Ammon's horn (tissue), 1 donor: ENCODE measurements at regions not wholly inside any gene's neighbourhood (a gene's known extent, or its start where the extent isn't known, plus 50 kb on each side); places are given as distances from the start of the nearest gene placed in this dataset.

Experiments used
- DNase-seq: peaks from one replicate; pipeline ENCODE4 v3.0.0-alpha.2; 2016; ENCODE audit warnings: low spot score

DNA sequence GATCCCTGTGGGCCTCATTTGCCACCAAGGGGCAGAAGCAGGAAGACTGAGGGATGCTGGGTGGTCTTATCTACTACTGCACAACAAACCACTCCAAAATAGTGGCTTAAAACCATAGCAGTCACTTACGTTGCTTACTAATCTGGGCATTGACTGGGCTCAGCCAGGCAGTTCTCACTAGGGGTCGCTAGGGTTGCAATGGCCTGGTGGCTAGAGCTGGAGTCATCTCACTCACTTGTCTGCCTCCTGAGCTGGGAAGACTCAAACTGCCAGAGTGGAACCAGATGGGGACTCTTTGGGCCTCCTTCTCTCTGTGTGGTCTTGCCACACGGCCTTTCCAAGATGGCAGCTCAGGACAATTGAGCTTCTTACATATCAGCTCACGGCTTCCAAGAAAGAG lies 216.3 kb upstream of the BCOR start:
- peak; percentile 9 for DNase-seq

GRCh38 chrX:40313269-40313668 lies 215.5 kb upstream of the BCOR start:
- no peak for DNase-seq

- DNase-seq = no peak
Measured at GRCh38 chrX:40310447-40310846, 212.7 kb upstream of the BCOR start.

DNA sequence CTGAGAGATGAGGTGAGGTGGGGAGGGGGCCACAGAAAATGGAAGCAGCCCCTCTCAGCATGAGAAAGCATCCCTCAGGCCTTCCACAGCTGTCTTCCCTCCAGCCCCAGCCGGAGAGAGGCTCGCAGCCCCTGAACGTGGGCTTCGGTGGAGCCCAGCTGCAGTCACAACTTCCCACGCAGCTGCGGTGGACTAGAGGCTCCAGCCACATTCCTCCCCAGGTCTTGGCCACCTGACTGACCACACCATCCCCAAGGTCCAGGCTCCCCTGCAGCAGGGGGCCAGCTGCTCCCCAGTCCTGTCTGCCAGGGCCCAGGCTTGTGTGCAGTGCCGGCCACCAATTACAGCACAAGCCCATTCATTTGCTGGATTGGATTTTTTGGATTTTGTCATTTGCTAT lies 212.3 kb upstream of the BCOR start:
- DNase-seq = no peak

- no peak for DNase-seq
Measured at GRCh38 chrX:40307871-40308270, 210.1 kb upstream of the BCOR start.

DNA sequence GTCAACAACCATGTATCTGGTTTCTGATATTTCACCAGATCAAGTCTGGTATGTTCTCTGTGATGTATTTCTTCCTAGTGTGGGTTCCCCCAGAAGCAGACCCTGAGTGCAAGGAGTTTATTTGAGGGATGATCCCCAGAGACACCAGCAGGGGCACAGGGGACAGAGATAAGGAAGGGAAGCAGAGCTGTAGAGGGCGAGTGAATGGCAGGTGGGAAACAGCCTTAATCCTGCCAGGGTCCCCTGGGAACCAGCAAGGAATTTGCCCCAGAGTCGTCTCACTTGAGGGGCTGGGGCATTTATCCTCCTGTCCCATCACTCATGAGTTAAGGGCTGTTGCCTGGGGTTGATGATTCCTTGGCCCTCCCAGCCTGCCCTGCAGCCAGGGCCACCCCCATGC lies 206.4 kb upstream of the BCOR start:
- no peak for DNase-seq

- DNase-seq = no peak
Measured at GRCh38 chrX:40303256-40304077, 205.7 kb upstream of the BCOR start.

GRCh38 chrX:40300286-40300890 lies 202.6 kb upstream of the BCOR start:
- DNase-seq = no peak

DNA sequence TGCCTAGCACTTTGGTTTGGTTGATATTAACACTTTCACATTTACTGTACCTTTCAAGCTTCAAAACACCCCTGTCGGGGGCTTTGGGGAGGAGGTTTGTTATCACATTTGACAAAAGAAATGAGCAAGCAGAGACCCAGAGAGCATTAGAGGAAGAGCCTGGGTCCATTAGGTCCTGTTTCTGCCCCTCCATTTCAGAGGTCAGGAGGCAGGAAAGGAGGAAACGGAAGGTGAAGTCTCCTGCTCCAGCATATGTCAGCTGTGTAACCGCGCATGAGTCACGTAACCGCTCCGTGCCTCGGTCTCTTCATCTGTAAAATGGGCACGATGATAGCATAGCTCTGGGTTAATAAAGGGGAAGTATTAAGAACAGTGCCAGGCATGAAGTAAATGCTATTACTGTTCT lies 201.9 kb upstream of the BCOR start:
- DNase-seq = no peak

GRCh38 chrX:40298572-40299479 lies 201.1 kb upstream of the BCOR start:
- DNase-seq = no peak

DNA sequence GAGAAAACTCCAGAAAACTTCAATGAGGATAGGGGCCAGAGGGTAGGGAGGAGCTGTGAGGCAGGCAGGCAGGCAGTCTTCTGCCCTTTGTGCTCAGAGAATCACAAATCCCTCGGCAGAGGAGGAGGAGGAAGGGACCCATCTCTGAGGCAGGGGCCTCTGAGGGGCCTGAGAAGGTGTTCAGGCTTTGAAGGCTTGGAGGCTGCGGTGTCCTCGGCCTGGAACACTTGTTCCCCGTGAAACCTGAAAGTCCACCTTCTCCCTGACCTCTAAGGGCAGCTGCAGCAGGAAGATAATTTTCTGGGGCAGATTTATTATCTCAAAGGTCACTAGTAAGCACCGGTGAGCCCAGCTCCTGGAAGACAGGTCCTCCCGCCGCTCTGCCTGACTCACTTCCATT lies 200.3 kb upstream of the BCOR start:
- DNase-seq = no peak

DNA sequence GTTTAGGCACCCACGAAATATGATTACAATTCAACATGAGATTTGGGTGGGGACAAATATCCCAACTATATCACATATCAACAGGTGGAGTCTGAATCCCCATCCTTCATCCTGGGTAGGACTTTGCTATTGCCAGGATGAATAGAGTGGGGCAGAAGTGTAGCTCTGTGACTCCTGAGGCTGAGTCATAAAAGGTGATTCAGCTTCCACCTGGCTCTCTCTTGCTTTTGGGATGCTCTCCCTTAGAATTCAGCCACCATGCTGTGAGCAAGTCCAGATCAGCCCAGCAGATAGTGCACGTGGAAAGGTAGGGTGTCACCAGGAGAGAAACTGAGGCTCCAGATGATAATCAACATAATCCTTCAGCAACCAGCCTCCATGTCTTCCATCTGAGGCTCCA lies 193.8 kb upstream of the BCOR start:
- DNase-seq = no peak

DNA sequence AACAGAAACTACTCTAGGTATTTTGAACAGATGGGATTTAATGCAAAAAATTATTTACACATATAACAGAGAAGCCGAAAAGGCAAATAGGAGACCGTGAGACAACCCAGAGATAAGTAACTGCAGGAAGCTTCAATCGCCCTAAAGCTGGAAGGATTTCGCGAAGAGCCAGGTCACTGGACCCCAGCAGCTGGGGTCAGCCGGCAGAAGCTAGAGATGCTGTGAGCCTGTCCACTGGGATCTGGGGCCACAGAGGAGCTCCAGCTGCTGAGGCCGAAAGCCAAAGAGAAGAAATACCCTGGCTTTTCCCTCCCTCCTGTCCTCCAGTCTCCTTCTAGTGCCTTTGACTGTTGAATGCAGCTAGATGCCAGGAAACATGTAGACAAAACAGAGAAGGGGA lies 192.8 kb upstream of the BCOR start:
- no peak for DNase-seq

DNA sequence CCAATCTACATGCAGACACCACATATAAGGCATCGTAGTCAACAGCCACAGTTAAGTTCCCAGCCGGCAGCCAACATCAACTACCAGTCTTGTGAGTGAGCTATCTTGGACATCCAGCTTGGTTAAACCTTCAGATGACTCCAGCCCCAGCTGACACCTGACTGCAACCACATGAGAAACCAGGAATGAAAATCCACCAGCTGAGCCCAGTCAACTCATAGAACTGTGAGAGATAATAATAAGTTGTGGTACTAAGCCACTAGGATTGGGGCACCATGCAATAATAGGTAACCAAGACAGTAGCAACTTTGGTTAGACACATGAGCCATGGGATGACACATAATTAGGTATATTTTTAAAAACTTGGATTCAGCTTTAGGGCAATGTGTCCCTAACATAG lies 188.1 kb upstream of the BCOR start:
- DNase-seq = no peak

- no peak for DNase-seq
Measured at GRCh38 chrX:40284852-40285251, 187.1 kb upstream of the BCOR start.

DNA sequence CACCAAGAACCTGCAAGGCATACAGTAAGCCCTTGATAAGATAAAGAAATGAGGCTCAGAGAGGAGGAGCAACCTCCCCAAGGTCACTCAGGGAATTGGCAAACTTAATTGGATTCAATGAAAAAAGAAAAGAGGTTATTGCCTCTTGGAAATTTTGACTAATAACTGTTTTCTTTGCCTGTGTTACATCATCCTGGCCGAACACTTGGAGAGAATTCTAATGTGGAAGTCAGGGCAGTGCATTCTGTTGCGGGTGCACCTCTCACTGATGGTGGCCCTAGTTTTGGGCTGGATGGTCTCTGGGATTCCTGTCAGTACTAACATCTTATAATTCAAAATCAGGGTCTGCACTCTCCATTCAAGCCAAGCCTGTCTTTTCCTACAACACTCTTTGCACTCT lies 186.2 kb upstream of the BCOR start:
- DNase-seq = no peak

DNA sequence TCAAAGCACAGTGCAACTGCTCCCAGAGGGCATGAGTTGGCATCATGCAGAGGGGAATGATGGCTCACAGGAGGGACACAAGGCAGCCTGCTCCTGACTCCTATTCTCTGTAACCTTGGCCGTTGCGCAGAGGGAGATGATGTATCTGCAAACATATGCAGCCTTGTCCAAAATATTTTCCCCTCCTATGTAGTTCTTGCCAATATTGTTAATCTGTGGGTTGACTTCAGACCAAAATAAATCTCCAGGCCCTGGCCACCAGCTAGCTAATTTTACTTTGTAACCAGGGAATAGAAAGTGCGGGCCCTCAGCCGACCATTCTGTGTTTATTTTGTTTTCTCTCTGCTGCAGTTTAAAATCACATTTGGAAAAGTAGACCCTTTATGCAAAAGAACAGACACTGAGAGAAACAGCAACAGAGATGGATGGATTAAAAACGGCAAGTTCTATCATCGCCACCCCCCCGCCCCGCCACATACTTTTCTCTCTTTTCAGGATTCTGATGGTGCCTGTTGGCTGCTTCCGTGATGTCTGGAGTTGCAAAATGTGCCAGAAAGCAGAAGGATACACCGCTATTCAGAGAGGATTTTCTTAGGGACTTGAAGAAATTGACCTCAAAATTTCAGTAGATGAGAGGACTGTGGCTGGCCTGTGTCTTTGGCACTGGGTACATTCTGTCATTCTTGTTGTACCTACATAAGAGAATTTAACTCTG lies 185.3 kb upstream of the BCOR start:
- DNase-seq = no peak

- DNase-seq = no peak
Measured at GRCh38 chrX:40282348-40282747, 184.6 kb upstream of the BCOR start.

- no peak for DNase-seq
Measured at GRCh38 chrX:40281336-40282005, 183.7 kb upstream of the BCOR start.

GRCh38 chrX:40279762-40280161 lies 182.0 kb upstream of the BCOR start:
- DNase-seq = no peak

- DNase-seq = no peak
Measured at GRCh38 chrX:40279091-40279430, 181.3 kb upstream of the BCOR start.
